HepG2 (cell line): ENCODE measurements at regions not wholly inside any gene's neighbourhood (a gene's known extent, or its start where the extent isn't known, plus 50 kb on each side); places are given as distances from the start of the nearest gene placed in this dataset.

Experiments
- ATAC-seq: fragments of 200-7000 bp; cut with Tn5 transposase; 3 replicates; pipeline ENCODE4 v1.9.1; 2020; ENCODE audit warnings: mild to moderate bottlenecking, moderate library complexity
- BruUV-seq: library from RNA; stranded (reverse); fragments of 400-500 nt; replicated peaks from 2 replicates; lab custom pipeline; 2021; lab: Mats Ljungman, UMichigan
- CTCF ChIA-PET: fragments of 300-600 bp; formaldehyde crosslinking; extraction: SDS; loops from one replicate; lab custom pipeline; 2021; ENCODE audit warnings: low total read pairs, inconsistent platforms, low intra/inter-chr PET ratio; lab: Yijun Ruan, JAX
- POLR2A ChIA-PET: fragments of 350-600 bp; sonication (Branson Sonifier 250); formaldehyde crosslinking; loops from one replicate; lab custom pipeline; 2020; ENCODE audit warnings: antibody characterized with exemption, inconsistent platforms; lab: Yijun Ruan, JAX
- DNase-seq: peaks from one replicate; pipeline ENCODE4 v3.0.0-alpha.2; 2015; ENCODE audit warnings: low spot score
- FAIRE-seq: peaks from 3 replicates; lab custom pipeline; 2011; peaks lifted over from hg19 to GRCh38; lab: Jason Lieb, UNC
- H2AFZ ChIP-seq: one replicate; pipeline ENCODE4 v1.6.1; 2011; ENCODE audit warnings: low read length, inconsistent platforms
- H3K27ac ChIP-seq: fragments of 300-600 bp; 3 replicates; pipeline ENCODE4 v1.8.0; 2011; ENCODE audit warnings: mixed run types, mild to moderate bottlenecking, mixed read lengths, low read length, inconsistent platforms; ENCODE audit not compliant: insufficient read depth; ENCODE audit errors: extremely low read length
- H3K27me3 ChIP-seq, 2 experiments: fragments of 200-600 bp in 1 of 2; 2 replicates in 1 of 2; 3 replicates in 1 of 2; pipeline versions ENCODE4 v1.6.0 to v1.8.0; 2011; ENCODE audit warnings: low read length in 2 of 2, mild to moderate bottlenecking in 2 of 2, moderate library complexity in 2 of 2, inconsistent platforms in 1 of 2; ENCODE audit not compliant: insufficient read depth in 2 of 2, control insufficient read depth in 1 of 2
- H3K36me3 ChIP-seq, 2 experiments: fragments of 200-600 bp in 1 of 2; replicated peaks in 1 of 2; 2 replicates in 1 of 2; 3 replicates in 1 of 2; pipeline versions ENCODE4 v1.5.1 to v1.8.0; 2011; ENCODE audit warnings: low read length in 2 of 2, inconsistent platforms in 1 of 2; ENCODE audit not compliant: insufficient read depth in 2 of 2, control insufficient read depth in 1 of 2
- H3K4me1 ChIP-seq: 2 replicates; pipeline ENCODE4 v1.5.1; 2012; ENCODE audit warnings: low read length, inconsistent platforms; ENCODE audit not compliant: insufficient read depth
- H3K4me2 ChIP-seq: 2 replicates; pipeline ENCODE4 v1.6.0; 2011; ENCODE audit warnings: low read depth, low read length, inconsistent platforms
- H3K4me3 ChIP-seq, 3 experiments: fragments of 200-600 bp in 1 of 3; sonication (generic), shearing (Covaris generic) in 1 of 3; replicated peaks in 1 of 3; 2 replicates each; pipeline ENCODE4 v1.5.1; 2011 to 2016; ENCODE audit warnings: low read length in 3 of 3, inconsistent platforms in 2 of 3, low read depth in 2 of 3, mild to moderate bottlenecking in 2 of 3, control low read depth in 1 of 3, mixed read lengths in 1 of 3; ENCODE audit not compliant: insufficient read depth in 1 of 3
- H3K79me2 ChIP-seq: one replicate; pipeline ENCODE4 v1.6.1; 2011; ENCODE audit warnings: low read length, inconsistent platforms; ENCODE audit not compliant: insufficient read depth
- H3K9ac ChIP-seq: 2 replicates; pipeline ENCODE4 v1.6.0; 2011; ENCODE audit warnings: mild to moderate bottlenecking, low read depth, low read length, inconsistent platforms; ENCODE audit not compliant: insufficient read depth
- H3K9me3 ChIP-seq: 2 replicates; pipeline ENCODE4 v1.5.1; 2012; ENCODE audit warnings: mild to moderate bottlenecking, low read length
- H4K20me1 ChIP-seq: 2 replicates; pipeline ENCODE4 v1.6.0; 2011; ENCODE audit warnings: inconsistent platforms, mild to moderate bottlenecking, low read length, moderate library complexity; ENCODE audit not compliant: insufficient read depth
- BRF2 ChIP-seq: sonication (generic); formaldehyde crosslinking; IDR thresholded peaks from 2 replicates; pipeline ENCODE4 v1.8.1; 2022; ENCODE audit warnings: mild to moderate bottlenecking, missing genetic modification reagents
- DPF2 ChIP-seq: sonication (generic); formaldehyde crosslinking; IDR thresholded peaks from 2 replicates; pipeline ENCODE4 v1.4.0; 2020; ENCODE audit warnings: mild to moderate bottlenecking, low read depth, missing genetic modification reagents, borderline replicate concordance
- MIER3 ChIP-seq: IDR thresholded peaks from 2 replicates; pipeline ENCODE4 v1.6.1; 2016; ENCODE audit warnings: missing compliant biosample characterization, borderline replicate concordance
- NCOR1 ChIP-seq: fragments of 200-600 bp; sonication (generic); IDR thresholded peaks from 2 replicates; pipeline ENCODE4 v1.7.0; 2017; ENCODE audit warnings: antibody characterized with exemption, low read length, borderline replicate concordance
- ZNF343 ChIP-seq: sonication (generic); formaldehyde crosslinking; IDR thresholded peaks from 2 replicates; pipeline ENCODE4 v1.4.0; 2020; ENCODE audit warnings: mild to moderate bottlenecking, missing genetic modification reagents
- ZNF414 ChIP-seq: sonication (generic); formaldehyde crosslinking; IDR thresholded peaks from 2 replicates; pipeline ENCODE4 v1.5.0; 2020; ENCODE audit warnings: missing genetic modification reagents
- ZNF737 ChIP-seq: sonication (generic); formaldehyde crosslinking; IDR thresholded peaks from 2 replicates; pipeline ENCODE4 v1.5.0; 2020; ENCODE audit warnings: missing genetic modification reagents, mild to moderate bottlenecking, borderline replicate concordance
- ZNF83 ChIP-seq: sonication (generic); formaldehyde crosslinking; IDR thresholded peaks from 2 replicates; pipeline ENCODE4 v1.4.0; 2020; ENCODE audit warnings: missing genetic modification reagents, mild to moderate bottlenecking, borderline replicate concordance
- WGBS: methylation state at CpG from one replicate; pipeline ENCODE4 v1.1.6; 2017; ENCODE audit warnings: low lambda C conversion rate; 5-methylcytosine and 5-hydroxymethylcytosine counted together
- in situ Hi-C: cut with HindIII; loops from 2 replicates; pipeline ENCODE4 v1.10.0; 2017; ENCODE audit warnings: low pct_unique_long_range_greater_than_20kb; ENCODE audit not compliant: extremely low pct_ligation_motif_present
- intact Hi-C: fragments of 100-400 bp; cut with micrococcal nuclease; formaldehyde crosslinking; loops from one replicate; pipeline ENCODE4 v1.10.0; 2022; ENCODE audit not compliant: unreplicated experiment
- TF ChIP-seq, protein P1 (sequence below): sonication (generic); formaldehyde crosslinking; IDR thresholded peaks from 2 replicates; pipeline ENCODE4 v1.4.0; 2020; ENCODE audit warnings: missing genetic modification reagents

GRCh38 chr2:122236152-122236874, 480.9 kb downstream of the TSN start:
- DNase-seq (no peak), FAIRE-seq (no peak), ATAC-seq (no peak)
- Histone ChIP-seq H3K27ac (no peak overlapping the region), H3K9ac (no peak overlapping the region), H3K4me2 (no peak overlapping the region), H3K4me1 (no peaks in the 10 kb centered on the region), H2AFZ (no peak overlapping the region), H3K9me3 (no peaks in the 10 kb centered on the region), H3K4me3 (no peak overlapping the region), H4K20me1 (no peaks in the 10 kb centered on the region), H3K27me3 (peaks cover 0 to 30% of the 10 kb centered on the region in 2 experiments; a peak in 2 of 5 replicates), H3K36me3 (no peaks in the 10 kb centered on the region), H3K79me2 (no peaks in the 10 kb centered on the region)
- ChIA-PET CTCF (no interaction called here), POLR2A (no interaction called here)
- TF ChIP-seq MIER3 (CRISPR knock-in tag) = no peak
- no peak for TF ChIP-seq DPF2 (CRISPR knock-in tag)
- TF ChIP-seq ZNF414 = no peak
- TF ChIP-seq BRF2 (CRISPR knock-in tag) = no peak
- TF ChIP-seq ZNF83 (CRISPR knock-in tag) = no peak
- TF ChIP-seq NCOR1 = no peak
- TF ChIP-seq, protein P1, sequence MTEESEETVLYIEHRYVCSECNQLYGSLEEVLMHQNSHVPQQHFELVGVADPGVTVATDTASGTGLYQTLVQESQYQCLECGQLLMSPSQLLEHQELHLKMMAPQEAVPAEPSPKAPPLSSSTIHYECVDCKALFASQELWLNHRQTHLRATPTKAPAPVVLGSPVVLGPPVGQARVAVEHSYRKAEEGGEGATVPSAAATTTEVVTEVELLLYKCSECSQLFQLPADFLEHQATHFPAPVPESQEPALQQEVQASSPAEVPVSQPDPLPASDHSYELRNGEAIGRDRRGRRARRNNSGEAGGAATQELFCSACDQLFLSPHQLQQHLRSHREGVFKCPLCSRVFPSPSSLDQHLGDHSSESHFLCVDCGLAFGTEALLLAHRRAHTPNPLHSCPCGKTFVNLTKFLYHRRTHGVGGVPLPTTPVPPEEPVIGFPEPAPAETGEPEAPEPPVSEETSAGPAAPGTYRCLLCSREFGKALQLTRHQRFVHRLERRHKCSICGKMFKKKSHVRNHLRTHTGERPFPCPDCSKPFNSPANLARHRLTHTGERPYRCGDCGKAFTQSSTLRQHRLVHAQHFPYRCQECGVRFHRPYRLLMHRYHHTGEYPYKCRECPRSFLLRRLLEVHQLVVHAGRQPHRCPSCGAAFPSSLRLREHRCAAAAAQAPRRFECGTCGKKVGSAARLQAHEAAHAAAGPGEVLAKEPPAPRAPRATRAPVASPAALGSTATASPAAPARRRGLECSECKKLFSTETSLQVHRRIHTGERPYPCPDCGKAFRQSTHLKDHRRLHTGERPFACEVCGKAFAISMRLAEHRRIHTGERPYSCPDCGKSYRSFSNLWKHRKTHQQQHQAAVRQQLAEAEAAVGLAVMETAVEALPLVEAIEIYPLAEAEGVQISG = no peak
- no peak for TF ChIP-seq ZNF737
- no peak for TF ChIP-seq ZNF343
- in situ Hi-C loops = no loop called here
- BruUV-seq = no TSS peak
- intact Hi-C loops = no loop called here
- 3% methylated on average over 7 of the region's 7 CpGs for WGBS
